ENCODE measurements at regions not wholly inside any gene's neighbourhood (a gene's known extent, or its start where the extent isn't known, plus 50 kb on each side); places are given as distances from the start of the nearest gene placed in this dataset.

DNA sequence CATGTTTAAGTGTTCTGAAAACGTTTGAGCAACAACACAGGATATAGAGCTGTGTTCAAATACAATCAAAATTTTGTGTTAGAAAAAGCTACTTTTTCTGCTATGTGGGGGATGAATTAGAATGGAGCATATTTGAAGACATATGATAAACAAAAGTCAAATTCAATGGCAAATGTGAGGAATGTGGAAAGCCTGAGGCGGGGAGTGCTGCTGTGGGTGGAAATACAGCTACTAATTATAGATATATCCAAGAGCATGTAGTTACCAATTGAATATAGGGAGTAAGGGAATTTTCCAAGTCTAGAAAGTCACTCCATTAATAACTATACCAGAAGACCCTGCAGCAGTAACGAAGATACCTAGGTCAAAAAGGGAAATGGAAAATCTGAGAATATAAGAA lies 2370.4 kb upstream of the TENM3 start:
- TF ChIP-seq, protein P1, sequence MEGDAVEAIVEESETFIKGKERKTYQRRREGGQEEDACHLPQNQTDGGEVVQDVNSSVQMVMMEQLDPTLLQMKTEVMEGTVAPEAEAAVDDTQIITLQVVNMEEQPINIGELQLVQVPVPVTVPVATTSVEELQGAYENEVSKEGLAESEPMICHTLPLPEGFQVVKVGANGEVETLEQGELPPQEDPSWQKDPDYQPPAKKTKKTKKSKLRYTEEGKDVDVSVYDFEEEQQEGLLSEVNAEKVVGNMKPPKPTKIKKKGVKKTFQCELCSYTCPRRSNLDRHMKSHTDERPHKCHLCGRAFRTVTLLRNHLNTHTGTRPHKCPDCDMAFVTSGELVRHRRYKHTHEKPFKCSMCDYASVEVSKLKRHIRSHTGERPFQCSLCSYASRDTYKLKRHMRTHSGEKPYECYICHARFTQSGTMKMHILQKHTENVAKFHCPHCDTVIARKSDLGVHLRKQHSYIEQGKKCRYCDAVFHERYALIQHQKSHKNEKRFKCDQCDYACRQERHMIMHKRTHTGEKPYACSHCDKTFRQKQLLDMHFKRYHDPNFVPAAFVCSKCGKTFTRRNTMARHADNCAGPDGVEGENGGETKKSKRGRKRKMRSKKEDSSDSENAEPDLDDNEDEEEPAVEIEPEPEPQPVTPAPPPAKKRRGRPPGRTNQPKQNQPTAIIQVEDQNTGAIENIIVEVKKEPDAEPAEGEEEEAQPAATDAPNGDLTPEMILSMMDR (IDR thresholded peaks at IDR 0.05; ENCODE audit: insufficient read depth, low read depth, low read length) = no peak
- no peak for TF ChIP-seq EZH2 (IDR thresholded peaks at IDR 0.05; ENCODE audit: insufficient read depth, low read length)
